Kidney (tissue), 13 donors: ENCODE measurements at regions not wholly inside any gene's neighbourhood (a gene's known extent, or its start where the extent isn't known, plus 50 kb on each side); places are given as distances from the start of the nearest gene placed in this dataset.

Experiments used
- DNase-seq, 5 donors: peaks; one replicate each; pipeline ENCODE4 v3.0.0-alpha.2; 2013 to 2020
- FAIRE-seq: peaks from 2 replicates; lab custom pipeline; 2012; peaks lifted over from hg19 to GRCh38; lab: Jason Lieb, UNC
- H3K27ac ChIP-seq, 2 donors: one replicate each; pipeline ENCODE4 v1.7.0; 2013; ENCODE audit warnings: low read depth in 2 of 2, low read length in 2 of 2, inconsistent platforms in 1 of 2
- H3K27me3 ChIP-seq: one replicate; pipeline ENCODE4 v1.7.1; 2013; ENCODE audit warnings: low read length, inconsistent platforms; ENCODE audit not compliant: control insufficient read depth, insufficient read depth
- H3K36me3 ChIP-seq, 3 donors: one replicate each; pipeline versions ENCODE4 v1.7.0 to v1.7.1; 2013; ENCODE audit warnings: low read length in 3 of 3, control low read depth in 1 of 3, inconsistent platforms in 1 of 3; ENCODE audit not compliant: insufficient read depth in 3 of 3, control insufficient read depth in 2 of 3
- H3K4me1 ChIP-seq, 3 donors: one replicate each; pipeline versions ENCODE4 v1.7.0 to v1.7.1; 2013; ENCODE audit warnings: low read length in 3 of 3, inconsistent platforms in 1 of 3, low read depth in 1 of 3; ENCODE audit not compliant: control insufficient read depth in 2 of 3, insufficient read depth in 2 of 3
- H3K4me3 ChIP-seq, 3 donors: one replicate each; pipeline versions ENCODE4 v1.7.0 to v1.8.1; 2013; ENCODE audit warnings: low read length in 3 of 3, control low read depth in 1 of 3, inconsistent platforms in 1 of 3
- H3K9ac ChIP-seq, 3 donors: one replicate each; pipeline versions ENCODE4 v1.7.0 to v1.7.1; 2013; ENCODE audit warnings: low read length in 3 of 3, control low read depth in 1 of 3, inconsistent platforms in 1 of 3
- H3K9me3 ChIP-seq, 3 donors: one replicate each; pipeline versions ENCODE4 v1.7.0 to v1.7.1; 2013; ENCODE audit warnings: low read length in 3 of 3, control low read depth in 1 of 3, inconsistent platforms in 1 of 3; ENCODE audit not compliant: control insufficient read depth in 2 of 3, insufficient read depth in 1 of 3
- CTCF ChIP-seq: IDR thresholded peaks from 3 replicates; pipeline ENCODE4 v1.5.1; 2012; ENCODE audit warnings: mild to moderate bottlenecking, moderate library complexity, borderline replicate concordance; ENCODE audit not compliant: insufficient read depth; ENCODE audit errors: extremely low read depth
- intact Hi-C: fragments of 100-400 bp; cut with DNase I; formaldehyde crosslinking; loops from one replicate; pipeline ENCODE4 v1.11.1; 2022
- donor health status: control.
- donor health status: control.
- donor health status: control.
- donor health status: control.
- donor health status: control.
- donor health status: DM: yes; HTN: yes; CAD: no.
- donor health status: Normal renal cell carcinoma (clear cell type).

DNA sequence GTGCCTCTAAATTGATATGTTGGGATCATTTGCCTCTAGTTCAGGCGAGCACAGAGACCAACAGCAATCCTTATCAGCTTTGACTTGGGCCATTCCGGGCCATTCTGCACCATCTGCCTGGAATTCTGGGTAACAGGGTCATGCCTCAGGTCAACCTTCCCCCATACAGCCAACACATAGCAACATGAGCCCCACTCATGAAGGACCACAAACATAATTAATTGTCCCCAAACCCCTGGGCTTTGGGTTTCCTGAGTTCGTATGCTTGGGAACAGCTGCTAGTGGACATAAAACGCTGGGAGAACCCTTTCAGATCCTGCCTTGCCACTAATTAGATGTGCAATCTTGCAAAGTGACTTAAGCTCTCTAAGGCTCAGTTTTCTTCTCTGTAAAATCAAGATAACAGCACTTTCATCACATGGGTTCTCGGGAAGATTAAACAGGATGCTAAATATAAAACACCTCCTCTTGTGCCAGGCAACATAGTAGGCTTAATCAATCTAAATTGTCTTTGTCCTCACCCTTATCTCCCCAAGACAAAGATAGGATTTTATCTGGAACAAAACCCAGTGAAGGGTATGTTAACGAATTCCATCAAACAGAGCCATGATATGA, 426.5 kb downstream of the CD83 start:
- H3K27ac ChIP-seq, result no peak overlapping the region
- H3K9me3 ChIP-seq, result no peaks in the 10 kb centered on the region
- H3K27me3 ChIP-seq, result no peaks in the 10 kb centered on the region
- H3K4me1 ChIP-seq, result no peaks in the 10 kb centered on the region
- H3K36me3 ChIP-seq, result no peaks in the 10 kb centered on the region
- no peak overlapping the region for H3K4me3 ChIP-seq
- DNase-seq (peak in 1 of 5 donors; percentile 35), FAIRE-seq (no peak)
- no peak for TF ChIP-seq CTCF
- intact Hi-C loops, result no loop called here
- H3K9ac ChIP-seq, result no peak overlapping the region

DNA sequence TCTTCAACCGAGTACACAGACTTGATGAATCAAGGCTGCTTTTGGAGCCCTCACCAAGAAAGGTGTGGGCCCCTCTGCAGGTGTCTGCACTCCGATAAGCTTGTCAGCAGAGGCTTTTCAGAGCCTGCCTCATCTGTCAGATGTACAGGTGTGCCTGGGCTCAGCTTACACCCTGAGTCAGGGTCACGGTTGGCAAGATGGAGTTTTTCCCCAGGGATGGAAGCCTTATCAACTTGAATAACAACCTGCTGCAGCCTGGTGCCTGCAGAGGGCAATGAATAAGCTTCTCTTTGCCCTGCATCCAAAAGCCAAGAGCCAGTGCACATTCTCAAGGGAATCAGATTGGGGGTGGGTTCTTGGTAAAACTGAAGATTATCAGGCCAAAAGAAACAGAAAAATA, 427.1 kb downstream of the CD83 start:
- Histone ChIP-seq H3K9ac (no peak overlapping the region), H3K4me1 (no peaks in the 10 kb centered on the region), H3K27me3 (no peaks in the 10 kb centered on the region), H3K36me3 (no peaks in the 10 kb centered on the region), H3K9me3 (no peaks in the 10 kb centered on the region), H3K27ac (no peak overlapping the region), H3K4me3 (no peak overlapping the region)
- DNase-seq (peak in 4 of 5 donors; percentile 50 to 58 (median 55)), FAIRE-seq (no peak)
- TF ChIP-seq CTCF, result no peak
- intact Hi-C loops, result no loop called here

GRCh38 chr6:14545496-14545895, 427.9 kb downstream of the CD83 start:
- no peak for TF ChIP-seq CTCF
- no peak overlapping the region for H3K27ac ChIP-seq
- DNase-seq, result no peak
- H3K4me3 ChIP-seq, result no peak overlapping the region
- FAIRE-seq, result no peak
- intact Hi-C loops, result no loop called here
- no peaks in the 10 kb centered on the region for H3K4me1 ChIP-seq
- H3K27me3 ChIP-seq, result no peaks in the 10 kb centered on the region
- H3K9ac ChIP-seq, result no peak overlapping the region
- no peaks in the 10 kb centered on the region for H3K9me3 ChIP-seq
- no peaks in the 10 kb centered on the region for H3K36me3 ChIP-seq

GRCh38 chr6:14546036-14546435, 428.5 kb downstream of the CD83 start:
- Histone ChIP-seq H3K4me1 (no peaks in the 10 kb centered on the region), H3K27me3 (no peaks in the 10 kb centered on the region), H3K9me3 (no peaks in the 10 kb centered on the region), H3K36me3 (no peaks in the 10 kb centered on the region), H3K27ac (no peak overlapping the region), H3K9ac (no peak overlapping the region), H3K4me3 (no peak overlapping the region)
- TF ChIP-seq CTCF, result no peak
- FAIRE-seq (no peak), DNase-seq (no peak)
- intact Hi-C loops, result no loop called here
